ENCODE measurements at regions not wholly inside any gene's neighbourhood (a gene's known extent, or its start where the extent isn't known, plus 50 kb on each side); places are given as distances from the start of the nearest gene placed in this dataset.
"Not testable (repeated sequence)": the region's sequence is repeated elsewhere in the genome, so short reads cannot be mapped to it uniquely, and the experiment has no call there.

GRCh38 chr3:35120026-35120425, 519.3 kb upstream of the ARPP21 start:
- Mint-ChIP-seq H3K4me1 (ENCODE audit: insufficient read depth, unreplicated experiment) (peaks cover 17% of the 10 kb centered on the region), H3K4me3 (ENCODE audit: unreplicated experiment) (no peak overlapping the region), H3K36me3 (ENCODE audit: insufficient read depth, unreplicated experiment) (no peaks in the 10 kb centered on the region), H3K9me3 (ENCODE audit: unreplicated experiment) (peaks cover 9% of the 10 kb centered on the region), H3K27ac (ENCODE audit: low read depth, unreplicated experiment) (no peak overlapping the region), H3K27me3 (ENCODE audit: insufficient read depth, unreplicated experiment) (no peaks in the 10 kb centered on the region)
- ChIA-PET POLR2A (no interaction called here), CTCF (no interaction called here)
- no TSS peak for BruUV-seq (replicated peaks)
- intact Hi-C loops (cut with micrococcal nuclease) = no loop called here
- TF ChIP-seq CTCF (IDR thresholded peaks at IDR 0.05; ENCODE audit: unreplicated experiment) = no peak
- DNase-seq (ENCODE audit: unreplicated experiment) = peak; percentile 16

- Mint-ChIP-seq H3K27ac (ENCODE audit: low read depth, unreplicated experiment) (no peak overlapping the region), H3K4me1 (ENCODE audit: insufficient read depth, unreplicated experiment) (no peaks in the 10 kb centered on the region), H3K36me3 (ENCODE audit: insufficient read depth, unreplicated experiment) (no peaks in the 10 kb centered on the region), H3K9me3 (ENCODE audit: unreplicated experiment) (no peaks in the 10 kb centered on the region), H3K27me3 (ENCODE audit: insufficient read depth, unreplicated experiment) (no peaks in the 10 kb centered on the region), H3K4me3 (ENCODE audit: unreplicated experiment) (no peak overlapping the region)
- TF ChIP-seq CTCF (IDR thresholded peaks at IDR 0.05; ENCODE audit: unreplicated experiment) = no peak
- no TSS peak for BruUV-seq (replicated peaks)
- no peak for DNase-seq (ENCODE audit: unreplicated experiment)
- intact Hi-C loops (cut with micrococcal nuclease) = no loop called here
- ChIA-PET POLR2A (no interaction called here), CTCF (no interaction called here)
These were observed 501.7 kb upstream of the ARPP21 start for GRCh38 chr3:35137612-35138011.

GRCh38 chr3:35141406-35141805, 497.9 kb upstream of the ARPP21 start:
- H3K4me1 Mint-ChIP-seq (ENCODE audit: insufficient read depth, unreplicated experiment) = no peaks in the 10 kb centered on the region
- CTCF ChIA-PET = interaction anchor here (1.0 kb wide), 1 partner anchor 17 kb away, joined by 3 read pairs; no protein-coding TSS in a partner anchor
- no peak overlapping the region for H3K27ac Mint-ChIP-seq (ENCODE audit: low read depth, unreplicated experiment)
- no peak for TF ChIP-seq CTCF (IDR thresholded peaks at IDR 0.05; ENCODE audit: unreplicated experiment)
- H3K36me3 Mint-ChIP-seq (ENCODE audit: insufficient read depth, unreplicated experiment) = no peaks in the 10 kb centered on the region
- intact Hi-C loops (cut with micrococcal nuclease) = no loop called here
- POLR2A ChIA-PET = no interaction called here
- H3K4me3 Mint-ChIP-seq (ENCODE audit: unreplicated experiment) = no peak overlapping the region
- DNase-seq (ENCODE audit: unreplicated experiment) = no peak
- no peaks in the 10 kb centered on the region for H3K9me3 Mint-ChIP-seq (ENCODE audit: unreplicated experiment)
- H3K27me3 Mint-ChIP-seq (ENCODE audit: insufficient read depth, unreplicated experiment) = no peaks in the 10 kb centered on the region
- BruUV-seq (replicated peaks) = no TSS peak

- ChIA-PET POLR2A (no interaction called here), CTCF (no interaction called here)
- Mint-ChIP-seq H3K4me1 (ENCODE audit: insufficient read depth, unreplicated experiment) (no peaks in the 10 kb centered on the region), H3K4me3 (ENCODE audit: unreplicated experiment) (no peak overlapping the region), H3K36me3 (ENCODE audit: insufficient read depth, unreplicated experiment) (no peaks in the 10 kb centered on the region), H3K27me3 (ENCODE audit: insufficient read depth, unreplicated experiment) (no peaks in the 10 kb centered on the region), H3K9me3 (ENCODE audit: unreplicated experiment) (no peaks in the 10 kb centered on the region), H3K27ac (ENCODE audit: low read depth, unreplicated experiment) (no peak overlapping the region)
- no peak for DNase-seq (ENCODE audit: unreplicated experiment)
- BruUV-seq (replicated peaks) = no TSS peak
- TF ChIP-seq CTCF (IDR thresholded peaks at IDR 0.05; ENCODE audit: unreplicated experiment) = no peak
- intact Hi-C loops (cut with micrococcal nuclease) = no loop called here
These were observed 495.3 kb upstream of the ARPP21 start for GRCh38 chr3:35144011-35144410.

- CTCF ChIA-PET = interaction anchor here (0.7 kb wide), 1 partner anchor 1949 kb away, joined by 4 read pairs; no protein-coding TSS in a partner anchor
- H3K9me3 Mint-ChIP-seq (ENCODE audit: unreplicated experiment); POLR2A ChIA-PET; H3K27ac Mint-ChIP-seq (ENCODE audit: low read depth, unreplicated experiment); H3K4me3 Mint-ChIP-seq (ENCODE audit: unreplicated experiment); H3K27me3 Mint-ChIP-seq (ENCODE audit: insufficient read depth, unreplicated experiment); H3K4me1 Mint-ChIP-seq (ENCODE audit: insufficient read depth, unreplicated experiment); DNase-seq (ENCODE audit: unreplicated experiment); BruUV-seq (replicated peaks); intact Hi-C loops (cut with micrococcal nuclease); H3K36me3 Mint-ChIP-seq (ENCODE audit: insufficient read depth, unreplicated experiment): not testable (repeated sequence)
These were observed 492.9 kb upstream of the ARPP21 start for GRCh38 chr3:35146256-35147035.
